Loucy (cell line): ENCODE measurements at regions not wholly inside any gene's neighbourhood (a gene's known extent, or its start where the extent isn't known, plus 50 kb on each side); places are given as distances from the start of the nearest gene placed in this dataset.
A peak's percentile ranks its signal among the peaks of the same experiment; 100 is the strongest.

ENCODE experiments used
- H2AFZ ChIP-seq: fragments of 200-600 bp; sonication (generic); 2 replicates; pipeline ENCODE4 v1.6.0; 2016; ENCODE audit warnings: antibody characterized with exemption, mild to moderate bottlenecking, low read length, moderate library complexity
- H3F3A ChIP-seq: fragments of 200-600 bp; 2 replicates; pipeline ENCODE4 v1.6.0; 2016; ENCODE audit warnings: antibody characterized with exemption, low read depth, mild to moderate bottlenecking
- H3K27me3 ChIP-seq: fragments of 200-600 bp; sonication (generic); 2 replicates; pipeline ENCODE4 v1.6.1; 2014; ENCODE audit warnings: low read length, mild to moderate bottlenecking; ENCODE audit not compliant: insufficient read depth, poor library complexity, severe bottlenecking
- H3K36me3 ChIP-seq: fragments of 200-600 bp; sonication (generic); 2 replicates; pipeline ENCODE4 v1.6.1; 2016; ENCODE audit warnings: low read length; ENCODE audit not compliant: insufficient read depth
- H3K4me1 ChIP-seq: fragments of 200-600 bp; sonication (generic); 2 replicates; pipeline ENCODE4 v1.5.1; 2014; ENCODE audit warnings: low read length, mild to moderate bottlenecking; ENCODE audit not compliant: insufficient read depth, poor library complexity, severe bottlenecking
- H3K4me2 ChIP-seq: fragments of 200-600 bp; sonication (generic); 2 replicates; pipeline ENCODE4 v1.6.0; 2014; ENCODE audit warnings: antibody characterized with exemption, low read length, low read depth, mild to moderate bottlenecking; ENCODE audit not compliant: poor library complexity, severe bottlenecking
- H3K4me3 ChIP-seq: fragments of 200-600 bp; sonication (generic); 2 replicates; pipeline ENCODE4 v1.5.1; 2014; ENCODE audit warnings: low read length, mild to moderate bottlenecking, mixed read lengths; ENCODE audit not compliant: poor library complexity, severe bottlenecking
- H3K79me2 ChIP-seq: fragments of 200-600 bp; sonication (generic); 2 replicates; pipeline ENCODE4 v1.6.1; 2014; ENCODE audit warnings: low read length; ENCODE audit not compliant: insufficient read depth
- H3K9ac ChIP-seq: fragments of 200-600 bp; sonication (generic); 2 replicates; pipeline ENCODE4 v1.6.0; 2014; ENCODE audit warnings: mild to moderate bottlenecking, low read depth, low read length, moderate library complexity; ENCODE audit not compliant: poor library complexity, severe bottlenecking
- H3K9me2 ChIP-seq: fragments of 200-600 bp; sonication (generic); replicated peaks from 2 replicates; pipeline ENCODE4 v1.6.1; 2016; ENCODE audit warnings: low read depth, low read length, mixed read lengths
- H3K9me3 ChIP-seq: fragments of 200-600 bp; sonication (generic); 2 replicates; pipeline ENCODE4 v1.6.1; 2014; ENCODE audit warnings: mild to moderate bottlenecking, antibody characterized with exemption, low read length, low read depth; ENCODE audit not compliant: insufficient read depth
- H4K20me1 ChIP-seq: fragments of 200-600 bp; sonication (generic); 2 replicates; pipeline ENCODE4 v1.6.0; 2014; ENCODE audit warnings: antibody characterized with exemption, low read length, mild to moderate bottlenecking; ENCODE audit not compliant: insufficient read depth, poor library complexity, severe bottlenecking
- EZH2phosphoT487 ChIP-seq: fragments of 200-600 bp; IDR thresholded peaks from 2 replicates; pipeline ENCODE4 v1.6.1; 2018; ENCODE audit warnings: antibody characterized with exemption, mild to moderate bottlenecking, moderate library complexity, borderline replicate concordance
- TF ChIP-seq, protein P1 (sequence below): fragments of 200-600 bp; sonication (generic); conservative IDR thresholded peaks from 2 replicates; pipeline ENCODE4 v1.5.1; 2014; ENCODE audit warnings: mild to moderate bottlenecking, antibody characterized with exemption, low read length

DNA sequence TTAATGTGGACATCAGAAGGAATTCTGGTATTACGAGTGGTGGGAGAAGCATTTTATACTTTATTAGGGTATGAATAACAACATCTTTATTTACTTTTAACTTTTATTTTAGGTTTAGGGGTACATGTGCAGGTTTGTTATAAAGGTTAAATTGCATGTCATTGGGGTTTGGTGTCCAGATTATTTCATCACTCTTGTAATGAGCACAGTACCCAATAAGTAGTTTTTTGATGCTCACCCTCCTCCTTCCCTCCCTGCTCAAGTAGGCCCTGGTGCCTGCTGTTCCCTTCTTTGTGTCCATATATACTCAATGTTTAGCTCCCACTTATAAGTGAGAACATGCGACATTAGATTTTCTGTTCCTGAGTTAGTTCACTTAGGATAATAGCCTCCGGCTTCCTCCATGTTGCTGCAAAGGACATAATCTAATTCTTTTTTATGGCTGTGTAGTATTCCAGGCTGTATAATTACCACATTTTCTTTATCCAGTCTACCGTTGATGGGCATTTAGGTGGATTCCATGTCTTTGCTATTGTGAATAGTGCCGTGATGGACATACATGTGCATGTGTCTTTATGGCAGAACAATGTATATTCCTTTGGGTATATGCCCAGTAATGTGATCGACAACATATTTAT is 456.2 kb downstream of the XYLT1 start:
- Histone ChIP-seq H3K4me2 (no peak overlapping the region), H3K4me1 (peaks cover 25% of the 10 kb centered on the region), H2AFZ (no peak overlapping the region), H3K9ac (no peak overlapping the region), H3K4me3 (no peak overlapping the region), H3K36me3 (no peaks in the 10 kb centered on the region), H3K79me2 (no peaks in the 10 kb centered on the region), H3F3A (no peaks in the 10 kb centered on the region), H3K27me3 (no peaks in the 10 kb centered on the region), H4K20me1 (no peaks in the 10 kb centered on the region), H3K9me3 (no peaks in the 10 kb centered on the region; the same call in 1 of the 2 replicates), H3K9me2 (no peaks in the 10 kb centered on the region)
- TF ChIP-seq EZH2phosphoT487 = no peak

DNA sequence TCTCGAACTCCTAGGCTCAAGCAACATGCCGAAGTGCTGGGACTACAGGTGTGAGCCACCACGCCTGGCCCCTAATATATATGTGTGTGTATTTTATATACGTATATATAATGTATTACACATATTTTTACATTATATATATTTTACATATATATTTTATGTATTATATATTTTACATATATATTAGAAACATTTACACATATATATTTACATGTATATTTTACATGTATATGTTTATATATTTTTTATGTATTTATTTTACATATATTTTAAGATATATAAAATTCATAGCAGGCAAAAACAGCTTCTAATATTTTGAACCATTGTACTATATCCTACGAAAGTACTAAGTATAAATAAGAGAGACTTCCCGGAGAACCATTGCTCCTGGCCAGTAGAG is 455.1 kb downstream of the XYLT1 start:
- H3K4me3 ChIP-seq = no peak overlapping the region
- no peaks in the 10 kb centered on the region for H3F3A ChIP-seq
- H2AFZ ChIP-seq = no peak overlapping the region
- H4K20me1 ChIP-seq = no peaks in the 10 kb centered on the region
- no peaks in the 10 kb centered on the region; the same call in 1 of the 2 replicates for H3K9me3 ChIP-seq
- TF ChIP-seq EZH2phosphoT487 = no peak
- TF ChIP-seq, protein P1, sequence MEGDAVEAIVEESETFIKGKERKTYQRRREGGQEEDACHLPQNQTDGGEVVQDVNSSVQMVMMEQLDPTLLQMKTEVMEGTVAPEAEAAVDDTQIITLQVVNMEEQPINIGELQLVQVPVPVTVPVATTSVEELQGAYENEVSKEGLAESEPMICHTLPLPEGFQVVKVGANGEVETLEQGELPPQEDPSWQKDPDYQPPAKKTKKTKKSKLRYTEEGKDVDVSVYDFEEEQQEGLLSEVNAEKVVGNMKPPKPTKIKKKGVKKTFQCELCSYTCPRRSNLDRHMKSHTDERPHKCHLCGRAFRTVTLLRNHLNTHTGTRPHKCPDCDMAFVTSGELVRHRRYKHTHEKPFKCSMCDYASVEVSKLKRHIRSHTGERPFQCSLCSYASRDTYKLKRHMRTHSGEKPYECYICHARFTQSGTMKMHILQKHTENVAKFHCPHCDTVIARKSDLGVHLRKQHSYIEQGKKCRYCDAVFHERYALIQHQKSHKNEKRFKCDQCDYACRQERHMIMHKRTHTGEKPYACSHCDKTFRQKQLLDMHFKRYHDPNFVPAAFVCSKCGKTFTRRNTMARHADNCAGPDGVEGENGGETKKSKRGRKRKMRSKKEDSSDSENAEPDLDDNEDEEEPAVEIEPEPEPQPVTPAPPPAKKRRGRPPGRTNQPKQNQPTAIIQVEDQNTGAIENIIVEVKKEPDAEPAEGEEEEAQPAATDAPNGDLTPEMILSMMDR = no peak
- H3K9ac ChIP-seq = no peak overlapping the region
- H3K27me3 ChIP-seq = no peaks in the 10 kb centered on the region
- H3K4me2 ChIP-seq = no peak overlapping the region
- no peaks in the 10 kb centered on the region for H3K79me2 ChIP-seq
- peaks cover 25% of the 10 kb centered on the region for H3K4me1 ChIP-seq
- no peaks in the 10 kb centered on the region for H3K36me3 ChIP-seq
- H3K9me2 ChIP-seq = no peaks in the 10 kb centered on the region

DNA sequence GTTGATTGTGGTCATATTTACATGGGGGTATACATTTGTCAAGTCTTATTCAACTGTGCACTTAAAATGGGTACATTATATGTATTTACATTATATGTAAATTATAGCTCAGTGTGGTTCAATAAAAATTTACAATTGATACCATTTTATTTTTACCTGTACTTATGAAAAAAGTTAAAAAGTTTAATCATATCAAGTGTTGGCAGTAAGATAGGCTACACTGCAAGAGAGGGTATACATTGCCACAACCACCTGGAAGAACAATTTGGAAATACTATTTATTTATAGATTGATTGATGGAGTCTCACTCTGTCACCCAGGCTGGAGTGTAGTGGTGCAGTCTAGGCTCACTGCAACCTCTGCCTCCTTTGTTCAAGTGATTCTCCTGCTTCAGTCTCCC is 453.3 kb downstream of the XYLT1 start:
- no peaks in the 10 kb centered on the region for H3K36me3 ChIP-seq
- no peaks in the 10 kb centered on the region; the same call in 1 of the 2 replicates for H3K9me3 ChIP-seq
- H3K4me1 ChIP-seq = peaks cover 23% of the 10 kb centered on the region
- H3K9me2 ChIP-seq = no peaks in the 10 kb centered on the region
- no peak overlapping the region for H3K9ac ChIP-seq
- H3K79me2 ChIP-seq = no peaks in the 10 kb centered on the region
- no peak overlapping the region for H3K4me2 ChIP-seq
- no peak overlapping the region for H2AFZ ChIP-seq
- no peaks in the 10 kb centered on the region for H4K20me1 ChIP-seq
- TF ChIP-seq, protein P1 = no peak
- TF ChIP-seq EZH2phosphoT487 = no peak
- no peaks in the 10 kb centered on the region for H3F3A ChIP-seq
- H3K27me3 ChIP-seq = no peaks in the 10 kb centered on the region
- no peak overlapping the region for H3K4me3 ChIP-seq

DNA sequence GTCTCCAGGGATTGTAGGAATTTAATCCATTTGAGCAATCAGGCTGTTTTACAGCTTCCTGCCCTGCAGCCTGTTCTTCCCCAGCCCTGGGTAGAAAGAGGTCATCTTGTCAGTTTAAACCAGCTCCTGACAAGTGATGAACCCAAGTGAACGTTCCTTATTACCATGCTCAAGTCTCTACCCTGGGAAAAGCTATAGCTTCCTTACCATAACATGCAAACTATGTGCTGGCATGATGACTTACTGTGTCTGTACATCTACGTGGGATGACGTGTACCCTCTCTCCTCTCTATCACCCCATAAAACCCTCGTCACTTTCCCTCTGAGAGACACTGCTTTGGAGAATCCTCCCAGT is 452.2 kb downstream of the XYLT1 start:
- no peak overlapping the region for H3K9ac ChIP-seq
- no peak overlapping the region for H2AFZ ChIP-seq
- H3K4me2 ChIP-seq = peak overlapping the region; percentile 22
- H3K4me1 ChIP-seq = peaks cover 14% of the 10 kb centered on the region
- no peak overlapping the region for H3K4me3 ChIP-seq
- H3F3A ChIP-seq = no peaks in the 10 kb centered on the region
- no peaks in the 10 kb centered on the region for H4K20me1 ChIP-seq
- H3K9me2 ChIP-seq = no peaks in the 10 kb centered on the region
- no peaks in the 10 kb centered on the region for H3K79me2 ChIP-seq
- H3K27me3 ChIP-seq = no peaks in the 10 kb centered on the region
- no peaks in the 10 kb centered on the region for H3K36me3 ChIP-seq
- TF ChIP-seq, protein P1 = no peak
- TF ChIP-seq EZH2phosphoT487 = no peak
- H3K9me3 ChIP-seq = no peaks in the 10 kb centered on the region; the same call in 1 of the 2 replicates
